ENCODE measurements at regions not wholly inside any gene's neighbourhood (a gene's known extent, or its start where the extent isn't known, plus 50 kb on each side); places are given as distances from the start of the nearest gene placed in this dataset.

GRCh38 chr2:8527676-8528075 is 154.2 kb upstream of the ID2 start:
- no TSS peak for BruUV-seq (replicated peaks)
- FAIRE-seq (no peak), DNase-seq (ENCODE audit: extremely low read depth in 1 of 4, low spot score in 3 of 4) (no peak), ATAC-seq (no peak)
- Histone ChIP-seq H3K36me3 (ENCODE audit: control insufficient read depth, insufficient read depth, low read length) (no peaks in the 10 kb centered on the region), H3K9me1 (ENCODE audit: control insufficient read depth, insufficient read depth, low read length) (no peaks in the 10 kb centered on the region), H4K20me1 (replicated peaks; ENCODE audit: control insufficient read depth, insufficient read depth, low read length) (no peaks in the 10 kb centered on the region), H3K9me3 (replicated peaks; ENCODE audit: control insufficient read depth, insufficient read depth, low read depth, low read length) (peaks cover 11% of the 10 kb centered on the region; the same call in 1 of the 2 replicates), H3K9ac (ENCODE audit: insufficient read depth in 1 of 2, low read depth in 2 of 2, low read length in 2 of 2) (no peak overlapping the region), H3K4me3 (no peak overlapping the region), H3K4me1 (replicated peaks in 1 of 2; ENCODE audit: control insufficient read depth in 2 of 2, insufficient read depth in 2 of 2, low read length in 2 of 2) (peaks cover 20% of the 10 kb centered on the region in 2 experiments), H3K4me2 (ENCODE audit: insufficient read depth, low read length) (no peak overlapping the region), H2AFZ (ENCODE audit: low read depth, low read length) (no peak overlapping the region), H3K27me3 (ENCODE audit: control insufficient read depth in 2 of 2, insufficient read depth in 2 of 2, low read length in 2 of 2) (no peaks in the 10 kb centered on the region; a peak in 1 of 5 replicates), H3K79me2 (ENCODE audit: control insufficient read depth, insufficient read depth, low read length) (no peaks in the 10 kb centered on the region), H3K27ac (ENCODE audit: extremely low read depth, low read depth, low read length) (no peak overlapping the region)
- in situ Hi-C loops (cut with MboI) = loop anchor here (5.0 kb wide), 1 partner anchor 160 kb away; no protein-coding TSS in a partner anchor
- POLR2A ChIA-PET = interaction anchor here (0.8 kb wide), 1 partner anchor 9 kb away, joined by 3 read pairs; no protein-coding TSS in a partner anchor
- 24% methylated on average over 4 of the region's 4 CpGs for WGBS (ENCODE audit: insufficient coverage, low coverage, missing lambda C conversion rate)
- CTCF ChIA-PET (ENCODE audit: low intra/inter-chr PET ratio) = no interaction called here
- intact Hi-C loops (cut with micrococcal nuclease) = loop anchor here (2.0 to 10.0 kb wide), 3 partner anchors 17 to 617 kb away; no protein-coding TSS in a partner anchor
- no peak for TF ChIP-seq ZNF217 (CRISPR knock-in tag; IDR thresholded peaks at IDR 0.05)
- no peak for TF ChIP-seq ZNF445 (CRISPR knock-in tag; IDR thresholded peaks at IDR 0.05; ENCODE audit: low read depth)
- TF ChIP-seq ARNT (IDR thresholded peaks at IDR 0.05) = no peak
- no peak for TF ChIP-seq TEAD1 (CRISPR knock-in tag; IDR thresholded peaks at IDR 0.05)
- no peak for TF ChIP-seq CC2D1A (IDR thresholded peaks at IDR 0.05)
- TF ChIP-seq L3MBTL2 (IDR thresholded peaks at IDR 0.05) = no peak
- TF ChIP-seq LARP7 (IDR thresholded peaks at IDR 0.05) = no peak
- no peak for TF ChIP-seq SRSF7 (optimal IDR thresholded peaks at IDR 0.05; ENCODE audit: low read depth, low read length)
- TF ChIP-seq POLR3G (IDR thresholded peaks at IDR 0.05; ENCODE audit: extremely low read depth, insufficient read length, insufficient replicate concordance) = no peak
- TF ChIP-seq KLF6 (CRISPR knock-in tag; IDR thresholded peaks at IDR 0.05; ENCODE audit: borderline replicate concordance) = no peak
- no peak for TF ChIP-seq TCFL5 (CRISPR knock-in tag; conservative IDR thresholded peaks at IDR 0.05)
- no peak for TF ChIP-seq SNRNP70 (optimal IDR thresholded peaks at IDR 0.05; ENCODE audit: low read depth, low read length)
- TF ChIP-seq CTBP1 (IDR thresholded peaks at IDR 0.05; ENCODE audit: borderline replicate concordance) = no peak
- no peak for TF ChIP-seq SMC3 (conservative IDR thresholded peaks at IDR 0.05; ENCODE audit: insufficient read depth, low read depth, low read length)
- no peak for TF ChIP-seq FOXA3 (CRISPR knock-in tag; conservative IDR thresholded peaks at IDR 0.05 in 1 of 2, IDR thresholded peaks at IDR 0.05 in 1 of 2)
- TF ChIP-seq PBX2 (CRISPR knock-in tag; IDR thresholded peaks at IDR 0.05; ENCODE audit: low read depth) = no peak
- TF ChIP-seq PBX2 (tag; conservative IDR thresholded peaks at IDR 0.05; ENCODE audit: low read depth) = no peak

Measured in K562 (cell line).